GM19397 (cell line): ENCODE measurements at regions not wholly inside any gene's neighbourhood (a gene's known extent, or its start where the extent isn't known, plus 50 kb on each side); places are given as distances from the start of the nearest gene placed in this dataset.
"Not testable (repeated sequence)": the region's sequence is repeated elsewhere in the genome, so short reads cannot be mapped to it uniquely, and the experiment has no call there.

ENCODE experiments used
- ATAC-seq: cut with Tn5 transposase; IDR thresholded peaks from one replicate; pipeline ENCODE4 v1.9.1; 2021; ENCODE audit warnings: mild to moderate bottlenecking, moderate library complexity; ENCODE audit not compliant: unreplicated experiment

GRCh38 chr12:89191597-89191996, 160.7 kb downstream of the DUSP6 start:
- not testable (repeated sequence) for ATAC-seq

DNA sequence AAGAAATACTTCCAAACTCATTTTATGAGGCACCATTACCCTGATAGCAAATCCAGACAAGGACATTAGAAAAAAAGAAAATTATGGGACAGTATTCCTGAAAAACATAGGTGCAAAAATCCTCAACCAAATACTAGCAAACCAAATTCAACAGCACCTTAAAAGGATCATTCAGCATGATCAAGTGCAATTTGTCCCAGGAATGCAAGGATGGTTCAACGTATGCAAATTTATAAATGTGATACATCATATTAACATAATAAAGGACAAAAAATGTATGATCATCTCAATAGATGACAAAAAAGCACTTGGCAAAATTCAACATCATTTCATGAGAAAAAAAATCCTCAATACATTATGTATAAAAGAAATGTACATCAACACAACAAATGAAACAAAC, 162.9 kb downstream of the DUSP6 start:
- no peak for ATAC-seq

DNA sequence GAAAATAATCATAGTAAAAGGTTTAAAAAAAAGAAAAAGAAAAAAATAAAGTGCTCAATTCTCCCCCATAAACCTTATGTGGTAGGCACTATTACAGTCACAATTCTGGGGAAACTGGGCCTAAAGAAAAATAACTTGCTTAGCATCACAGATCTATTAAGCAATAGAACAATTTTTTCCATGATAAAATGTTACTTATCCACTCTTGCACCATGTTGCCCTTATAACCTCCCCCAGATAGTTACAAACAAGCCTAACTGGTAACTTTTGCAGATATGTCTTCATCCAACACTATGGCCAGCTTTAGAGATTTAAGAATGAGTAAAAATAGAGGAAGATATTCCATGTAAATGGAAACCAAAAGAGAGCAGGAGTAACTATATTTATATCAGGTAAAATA, 164.8 kb downstream of the DUSP6 start:
- ATAC-seq, result no peak

GRCh38 chr12:89185889-89186288, 166.4 kb downstream of the DUSP6 start:
- no peak for ATAC-seq

DNA sequence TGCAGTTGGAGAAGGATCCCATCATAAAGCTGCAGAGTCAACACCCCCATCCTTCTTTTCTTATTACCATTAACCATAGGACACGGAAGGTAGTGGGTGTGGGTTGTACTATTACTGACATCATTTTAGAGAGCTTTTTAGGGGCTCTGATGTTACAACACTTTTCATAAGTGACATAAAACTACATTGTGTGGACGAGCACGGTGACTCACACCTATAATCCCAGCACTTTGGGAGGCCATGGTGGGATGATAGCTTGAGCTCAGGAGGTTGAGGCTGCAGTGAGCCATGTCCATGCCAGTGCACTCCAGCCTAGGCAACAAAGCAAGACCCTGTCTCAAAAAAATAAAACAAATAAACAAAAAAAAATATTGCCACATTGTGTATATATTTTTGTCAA, 167.1 kb downstream of the DUSP6 start:
- ATAC-seq, result no peak

DNA sequence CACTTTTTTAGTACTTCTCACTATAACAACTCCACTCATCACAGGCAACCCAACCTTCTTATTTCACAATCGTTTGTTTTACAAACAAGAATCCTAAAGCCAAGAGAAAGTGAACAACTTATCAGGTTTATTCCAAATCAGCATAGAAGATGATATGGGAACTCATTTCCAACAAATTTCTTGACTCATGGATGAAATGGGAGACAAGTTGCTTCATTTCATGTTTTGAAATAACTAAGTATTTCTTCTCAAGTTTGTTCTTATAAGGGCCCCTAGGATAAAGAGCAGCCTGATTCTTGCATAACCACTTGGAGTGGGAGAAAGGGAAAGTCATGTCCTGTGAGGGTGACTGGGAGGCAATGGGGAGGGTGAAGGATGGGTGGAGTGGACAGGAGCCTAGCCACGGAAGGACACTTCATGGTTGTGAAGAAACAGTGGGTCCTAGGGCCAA, 168.3 kb downstream of the DUSP6 start:
- no peak for ATAC-seq

DNA sequence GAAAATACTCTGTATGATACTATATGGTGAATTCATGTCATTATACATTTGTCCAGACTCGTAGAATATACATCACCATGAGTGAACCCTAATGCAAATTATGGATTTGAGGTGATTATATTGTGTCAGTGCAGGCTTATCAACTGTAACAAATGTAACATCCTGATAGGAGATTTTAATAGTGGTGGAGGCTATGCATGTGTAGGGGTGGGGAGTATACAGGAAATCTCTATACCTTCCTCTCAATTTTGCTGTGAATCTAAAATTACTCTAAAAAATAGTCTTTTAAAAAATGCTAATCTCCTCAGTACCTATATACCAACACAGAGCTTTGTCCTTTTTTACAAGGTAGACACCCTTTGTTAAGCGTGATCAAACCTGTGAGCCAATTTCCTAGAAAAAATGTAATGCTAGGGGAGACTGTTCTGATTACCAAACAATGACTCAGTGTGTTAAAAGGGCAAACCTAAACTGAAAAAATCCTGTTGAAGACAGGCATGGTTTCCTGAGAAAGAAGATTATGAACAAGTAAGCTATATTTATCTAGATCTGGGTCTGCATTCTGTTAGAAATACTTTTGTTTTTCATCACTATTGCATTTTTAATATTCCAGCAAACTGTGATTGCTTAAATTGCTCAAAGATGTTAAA, 170.9 kb downstream of the DUSP6 start:
- no peak for ATAC-seq

DNA sequence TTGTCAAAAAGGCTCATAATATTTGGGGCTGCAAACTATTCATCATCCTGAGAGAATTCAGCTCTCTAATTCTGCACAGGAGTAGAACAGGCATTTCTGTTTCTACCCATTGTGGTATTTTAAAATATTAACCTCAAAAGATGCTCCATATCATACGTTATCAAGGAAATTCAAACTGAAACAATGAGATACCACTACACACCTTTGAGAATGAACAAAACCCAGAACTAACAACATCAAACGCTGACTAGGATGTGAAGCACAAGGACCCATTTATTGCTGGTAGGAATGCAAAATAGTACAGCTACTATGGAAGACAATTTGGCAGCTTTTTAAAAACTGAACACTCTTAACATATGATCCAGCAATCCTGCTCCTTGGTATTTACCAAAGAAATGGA, 171.8 kb downstream of the DUSP6 start:
- no peak for ATAC-seq

DNA sequence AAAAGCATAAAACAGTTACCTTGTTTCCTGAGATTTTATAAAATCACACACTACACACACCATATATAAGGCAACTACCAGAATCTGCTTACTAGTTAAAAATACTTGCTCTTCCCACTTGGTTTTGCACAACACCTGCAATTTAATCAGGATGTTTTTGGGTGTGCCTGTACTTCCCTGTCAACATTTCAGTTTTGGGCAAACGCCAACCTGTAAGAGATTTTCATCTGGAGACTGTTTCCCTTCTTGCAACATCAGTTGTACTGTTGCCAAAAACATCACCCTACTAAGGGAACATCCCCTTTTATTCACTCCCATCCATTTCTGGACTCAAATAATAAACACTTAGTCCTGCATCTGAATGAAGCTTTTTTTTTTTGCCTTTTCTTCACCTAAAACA, 172.3 kb downstream of the DUSP6 start:
- no peak for ATAC-seq

DNA sequence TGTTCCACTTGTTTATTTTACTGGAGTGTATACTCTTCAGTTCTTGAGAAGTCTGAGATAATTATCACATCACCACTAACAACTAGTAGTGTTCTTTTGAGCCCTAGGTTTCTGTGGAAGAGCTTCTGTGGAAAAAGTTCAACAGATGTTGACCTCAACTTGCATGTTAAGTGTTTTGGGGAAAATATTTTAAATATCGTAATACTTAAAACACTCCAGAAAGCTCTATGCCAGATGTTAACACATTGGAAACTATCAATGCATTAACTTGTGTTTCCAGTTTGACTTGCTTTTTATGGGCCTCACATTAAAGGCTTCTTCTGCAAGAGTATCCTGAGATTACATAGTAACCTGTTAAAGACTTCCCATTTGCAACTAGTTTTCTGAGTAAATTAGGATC, 173.1 kb downstream of the DUSP6 start:
- ATAC-seq, result no peak

DNA sequence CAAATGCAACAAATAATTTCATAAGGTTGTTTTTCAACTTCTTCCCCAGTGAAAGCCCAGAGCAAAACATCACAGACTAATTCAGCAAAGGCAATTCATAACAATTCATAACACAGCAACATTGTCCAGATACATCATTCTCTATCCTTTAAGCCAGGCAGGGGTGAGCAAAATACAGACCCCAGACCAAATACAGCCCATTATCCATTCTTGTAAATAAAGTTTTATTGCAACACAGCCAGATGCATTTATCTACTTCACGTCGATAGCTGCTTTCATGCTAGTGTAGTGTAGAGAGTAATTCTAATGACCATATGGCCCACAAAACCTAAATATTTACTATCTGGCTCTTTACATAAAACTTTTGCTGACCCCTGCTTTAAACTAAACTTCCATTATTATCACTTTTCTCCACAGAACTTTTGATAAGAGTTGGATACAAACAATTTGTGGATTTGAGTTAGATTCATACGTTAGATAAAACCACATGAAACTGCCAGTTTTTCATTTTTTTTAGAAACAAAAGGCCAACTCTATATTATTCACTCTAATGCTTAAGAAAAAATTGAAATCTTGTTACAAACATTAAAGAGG, 174.4 kb downstream of the DUSP6 start:
- no peak for ATAC-seq

- ATAC-seq, result no peak
These were observed 175.6 kb downstream of the DUSP6 start for GRCh38 chr12:89176676-89177075.

DNA sequence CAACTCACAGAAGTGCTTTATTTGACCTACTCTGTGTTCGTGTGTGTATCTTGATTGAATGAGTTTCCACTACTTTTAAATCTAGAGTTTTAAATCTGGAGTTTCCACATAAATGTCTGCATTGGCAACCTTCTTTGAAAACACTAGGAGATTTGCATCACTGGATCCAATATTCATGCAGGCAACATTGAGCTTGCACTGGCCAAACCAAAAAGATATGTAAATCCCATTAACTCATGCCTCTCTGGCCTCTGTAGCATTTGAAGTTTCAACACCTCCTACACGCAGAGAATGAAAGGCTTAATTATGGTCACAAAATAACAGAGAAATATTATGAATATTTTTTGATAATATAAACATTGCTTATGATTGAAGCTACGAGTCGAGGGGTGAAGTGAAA, 178.6 kb downstream of the DUSP6 start:
- no peak for ATAC-seq

DNA sequence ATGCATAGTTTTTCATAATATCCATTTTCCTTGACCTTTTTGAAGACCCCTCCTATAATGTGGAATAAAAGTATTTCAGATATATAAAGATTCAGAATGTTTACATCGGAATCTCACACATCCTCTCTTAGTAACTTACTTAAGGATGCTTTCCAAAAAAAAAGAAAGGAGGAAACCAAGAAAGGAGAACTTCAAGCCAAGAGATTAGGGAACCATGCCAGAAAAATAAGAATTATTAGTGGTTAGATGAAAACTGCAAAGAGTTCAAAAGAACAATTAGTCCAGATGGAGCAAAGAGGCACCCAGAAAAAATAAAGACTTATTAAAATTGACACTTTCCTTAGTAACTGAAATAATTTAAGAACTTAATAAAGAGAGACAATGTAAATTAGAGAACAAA, 179.2 kb downstream of the DUSP6 start:
- ATAC-seq, result no peak

DNA sequence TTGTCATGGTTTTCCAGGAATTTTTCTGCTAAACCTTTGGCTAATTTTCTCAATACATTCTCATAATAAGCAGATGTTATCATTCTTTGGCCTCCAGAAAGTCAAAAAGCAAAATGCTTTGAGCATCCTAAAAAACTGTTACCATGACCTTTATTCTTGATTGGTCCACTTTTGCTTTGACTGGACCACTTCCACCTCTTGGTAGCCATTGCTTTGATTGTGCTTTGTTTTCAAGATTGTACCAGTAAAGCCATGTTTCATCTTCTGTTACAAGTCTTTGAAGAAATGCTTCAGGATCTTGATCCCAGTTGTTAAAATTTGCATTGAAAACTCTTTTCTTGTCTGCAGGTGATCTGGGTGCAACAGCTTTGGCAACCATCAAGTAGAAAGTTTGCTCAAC, 180.1 kb downstream of the DUSP6 start:
- no peak for ATAC-seq

- ATAC-seq, result no peak
These were observed 183.0 kb downstream of the DUSP6 start for GRCh38 chr12:89169321-89169720.

- ATAC-seq, result no peak
These were observed 184.3 kb downstream of the DUSP6 start for GRCh38 chr12:89167986-89168385.

GRCh38 chr12:89166525-89166934, 185.8 kb downstream of the DUSP6 start:
- ATAC-seq, result peak; percentile 88

GRCh38 chr12:89166121-89166520, 186.2 kb downstream of the DUSP6 start:
- no peak for ATAC-seq

GRCh38 chr12:89165703-89166102, 186.6 kb downstream of the DUSP6 start:
- no peak for ATAC-seq

GRCh38 chr12:89163918-89164317, 188.4 kb downstream of the DUSP6 start:
- no peak for ATAC-seq

DNA sequence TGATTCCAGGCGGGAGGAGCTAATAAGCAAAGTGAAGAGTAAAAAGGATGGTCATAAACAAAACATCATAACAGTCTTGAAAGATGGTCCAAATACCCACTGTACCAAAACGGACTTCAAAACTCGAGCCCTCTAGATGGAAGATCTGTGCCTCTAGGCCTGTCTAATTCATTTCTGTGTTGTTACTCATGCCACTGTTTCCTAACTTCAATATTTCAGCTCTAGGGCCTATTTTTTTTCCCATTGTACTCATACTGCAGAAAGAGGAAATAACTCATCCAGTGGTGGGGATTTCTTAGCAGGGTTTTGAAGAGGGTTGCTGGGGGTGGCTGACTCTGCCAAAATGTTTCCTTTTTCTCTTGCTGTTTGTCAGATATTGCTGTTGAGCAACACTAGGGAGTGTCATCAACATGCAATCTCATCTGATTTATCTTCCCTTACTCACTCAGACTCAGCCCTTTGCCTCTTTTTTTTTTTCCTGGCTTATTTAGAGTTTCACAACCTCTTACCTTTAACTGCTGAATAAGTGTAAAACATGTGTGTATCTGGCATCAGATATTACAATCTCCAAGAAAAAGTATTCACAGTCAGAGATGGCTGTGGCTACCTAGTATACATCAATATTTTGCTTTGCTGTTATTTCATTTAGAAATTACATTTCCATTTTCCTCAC, 189.6 kb downstream of the DUSP6 start:
- ATAC-seq, result no peak
